ENCODE measurements at regions not wholly inside any gene's neighbourhood (a gene's known extent, or its start where the extent isn't known, plus 50 kb on each side); places are given as distances from the start of the nearest gene placed in this dataset.

GRCh38 chr13:74251778-74252519 lies 117.7 kb upstream of the KLF12 start (continued):
- TF ChIP-seq ATF3 (IDR thresholded peaks at IDR 0.05; ENCODE audit: insufficient read depth, low read depth, low read length): no peak
- no peak for TF ChIP-seq SIN3A (conservative IDR thresholded peaks at IDR 0.05 in 1 of 2, IDR thresholded peaks at IDR 0.05 in 1 of 2; ENCODE audit: low read depth in 1 of 2, low read length in 2 of 2)
- TF ChIP-seq KDM5A (IDR thresholded peaks at IDR 0.05; ENCODE audit: low read length): no peak
- no peak for TF ChIP-seq MAFK (IDR thresholded peaks at IDR 0.05; ENCODE audit: low read depth, low read length)
- TF ChIP-seq TBP (IDR thresholded peaks at IDR 0.05; ENCODE audit: low read depth, low read length): no peak
